ENCODE measurements at regions not wholly inside any gene's neighbourhood (a gene's known extent, or its start where the extent isn't known, plus 50 kb on each side); places are given as distances from the start of the nearest gene placed in this dataset.
"Not testable (repeated sequence)": the region's sequence is repeated elsewhere in the genome, so short reads cannot be mapped to it uniquely, and the experiment has no call there.

DNA sequence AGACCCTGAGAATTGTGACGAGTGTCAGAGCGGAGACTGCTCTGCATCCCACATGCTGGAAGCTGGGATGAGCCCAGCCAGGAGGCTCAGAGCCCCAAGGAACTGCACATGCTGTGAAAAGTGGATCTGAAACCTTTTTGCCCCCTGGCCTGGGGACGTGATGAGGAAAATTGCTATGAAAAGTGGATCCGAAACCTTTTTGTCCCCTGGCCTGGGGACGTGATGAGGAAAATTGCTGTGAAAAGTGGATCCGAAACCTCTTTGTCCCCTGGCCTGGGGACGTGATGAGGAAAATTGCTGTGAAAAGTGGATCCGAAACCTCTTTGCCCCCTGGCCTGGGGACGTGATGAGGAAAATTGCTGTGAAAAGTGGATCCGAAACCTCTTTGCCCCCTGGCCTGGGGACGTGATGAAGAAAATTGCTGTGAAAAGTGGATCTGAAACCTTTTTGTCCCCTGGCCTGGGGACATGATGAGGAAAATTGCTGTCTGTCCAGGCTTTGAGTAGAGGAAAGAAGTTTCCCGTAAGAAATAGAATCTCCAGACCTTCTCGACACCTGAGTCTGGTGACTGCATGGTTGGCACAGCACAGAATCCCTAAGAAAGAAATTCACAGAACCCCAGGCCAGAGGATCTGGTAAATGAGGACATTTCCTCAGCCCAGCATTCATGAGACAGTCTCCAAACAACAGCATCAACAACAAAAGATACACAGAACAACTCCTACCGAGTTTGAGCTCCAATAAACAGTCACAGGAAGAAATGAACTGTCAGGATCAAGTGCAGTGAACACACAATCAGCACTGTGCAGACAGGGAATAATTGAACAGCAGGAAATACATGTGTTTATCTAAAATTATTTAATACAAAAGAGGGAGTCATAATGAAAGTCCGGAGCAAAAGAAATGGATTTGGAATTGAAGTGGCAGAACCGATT is 188.8 kb downstream of the LAT start:
- 83 to 90% methylated on average over 16 of the region's 16 CpGs for WGBS, 2 donors
- H3K27ac ChIP-seq; DNase-seq; H3K27me3 ChIP-seq; H3K36me3 ChIP-seq; intact Hi-C loops (cut with DNase I); H3K9me3 ChIP-seq; H3K4me1 ChIP-seq; H3K4me3 ChIP-seq (replicated peaks in 1 of 3): not testable (repeated sequence)

DNA sequence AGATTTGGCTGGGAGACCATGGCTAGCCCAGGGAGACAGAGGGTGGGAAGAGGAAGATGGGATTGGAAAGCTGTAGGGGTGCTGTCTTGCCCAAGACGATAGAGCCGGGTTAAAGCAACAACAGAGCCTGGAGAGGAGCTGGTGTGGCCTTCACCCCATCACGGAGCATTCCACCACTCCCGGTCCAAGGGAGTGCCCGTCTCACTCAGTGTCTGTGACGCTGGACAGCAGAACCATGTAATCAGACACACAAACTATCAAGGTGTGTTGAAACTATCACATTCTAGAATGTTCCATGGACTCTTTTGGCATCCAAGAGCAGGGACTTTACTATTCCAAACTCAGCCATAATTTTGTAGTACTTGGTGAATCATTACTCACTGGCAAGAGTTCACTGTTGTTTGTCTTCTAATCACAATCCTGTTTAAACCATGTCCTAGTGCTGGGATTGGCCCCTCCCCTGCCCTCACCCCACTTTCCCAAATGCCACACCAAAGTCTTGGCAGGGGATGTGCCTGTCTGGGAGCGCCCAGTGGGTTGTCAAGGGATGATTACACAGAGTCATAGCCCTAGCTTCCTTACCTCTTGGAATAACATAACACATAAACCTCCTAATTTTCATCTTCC is 187.4 kb downstream of the LAT start:
- H3K4me3 ChIP-seq (replicated peaks in 1 of 3); H3K36me3 ChIP-seq; H3K9me3 ChIP-seq; DNase-seq; H3K4me1 ChIP-seq; H3K27ac ChIP-seq; intact Hi-C loops (cut with DNase I); H3K27me3 ChIP-seq: not testable (repeated sequence)
- WGBS, 2 donors, result 89 to 91% methylated on average over 7 of the region's 7 CpGs

DNA sequence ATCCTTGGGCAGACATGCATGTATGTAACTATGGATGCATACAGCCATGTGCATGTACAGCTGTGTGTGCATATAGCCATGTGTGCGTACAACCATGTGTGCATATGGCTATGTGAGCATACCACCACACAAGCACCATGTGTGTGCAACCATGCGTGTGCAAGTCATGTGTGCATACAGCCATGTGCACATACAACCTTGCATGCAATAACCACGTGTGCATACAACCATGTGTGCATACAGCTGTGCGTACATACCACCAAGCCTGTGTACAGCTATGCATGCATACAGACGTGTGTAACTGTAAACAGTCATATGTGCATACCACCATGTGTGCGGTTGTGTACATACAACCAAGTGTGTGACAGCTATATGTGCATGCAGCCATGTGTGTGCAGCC is 186.4 kb downstream of the LAT start:
- H3K36me3 ChIP-seq; DNase-seq; H3K27ac ChIP-seq; H3K4me1 ChIP-seq; intact Hi-C loops (cut with DNase I); H3K9me3 ChIP-seq; H3K27me3 ChIP-seq; H3K4me3 ChIP-seq (replicated peaks in 1 of 3): not testable (repeated sequence)
- 96 to 98% methylated on average over 5 to 6 of the region's 6 CpGs for WGBS, 2 donors

DNA sequence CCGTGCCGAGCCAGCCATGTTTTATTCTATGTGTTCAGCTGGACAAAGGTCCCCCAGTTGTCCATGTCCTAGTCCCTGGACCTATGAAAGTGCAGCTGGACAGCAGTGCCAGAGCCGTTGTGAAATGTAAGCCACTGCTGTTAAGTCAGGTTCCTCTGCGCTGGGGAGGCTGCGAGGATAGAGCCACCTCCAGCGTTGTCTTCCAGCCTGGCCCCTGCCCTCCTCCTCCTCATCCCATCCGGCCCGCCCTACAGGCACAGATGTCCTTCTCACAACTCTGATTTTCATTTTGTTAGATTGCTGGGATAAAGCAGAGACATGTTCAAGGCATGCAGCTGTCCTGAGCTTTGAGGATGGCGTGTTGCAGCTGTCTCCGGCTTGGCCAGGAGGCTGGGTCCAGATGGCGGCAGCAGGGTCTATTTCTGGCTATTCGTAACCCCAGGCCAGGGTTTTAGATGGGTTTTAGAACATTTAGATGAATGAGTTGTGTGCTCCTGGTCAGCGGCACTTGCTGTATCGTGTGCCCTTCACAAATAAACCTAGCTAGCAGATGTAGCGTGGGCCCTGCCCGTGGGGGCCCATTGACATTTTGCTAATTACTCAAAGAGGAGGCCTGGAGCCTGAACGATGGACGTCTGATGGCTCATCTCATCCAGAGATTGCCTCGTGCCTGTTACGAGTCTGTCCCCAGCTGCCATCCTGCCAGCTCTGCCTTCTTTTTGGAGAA is 185.7 kb downstream of the LAT start:
- DNase-seq; intact Hi-C loops (cut with DNase I); H3K27me3 ChIP-seq; H3K4me1 ChIP-seq; H3K9me3 ChIP-seq; H3K27ac ChIP-seq; H3K36me3 ChIP-seq; H3K4me3 ChIP-seq (replicated peaks in 1 of 3): not testable (repeated sequence)
- WGBS, 2 donors, result 92 to 95% methylated on average over 18 to 20 of the region's 20 CpGs

DNA sequence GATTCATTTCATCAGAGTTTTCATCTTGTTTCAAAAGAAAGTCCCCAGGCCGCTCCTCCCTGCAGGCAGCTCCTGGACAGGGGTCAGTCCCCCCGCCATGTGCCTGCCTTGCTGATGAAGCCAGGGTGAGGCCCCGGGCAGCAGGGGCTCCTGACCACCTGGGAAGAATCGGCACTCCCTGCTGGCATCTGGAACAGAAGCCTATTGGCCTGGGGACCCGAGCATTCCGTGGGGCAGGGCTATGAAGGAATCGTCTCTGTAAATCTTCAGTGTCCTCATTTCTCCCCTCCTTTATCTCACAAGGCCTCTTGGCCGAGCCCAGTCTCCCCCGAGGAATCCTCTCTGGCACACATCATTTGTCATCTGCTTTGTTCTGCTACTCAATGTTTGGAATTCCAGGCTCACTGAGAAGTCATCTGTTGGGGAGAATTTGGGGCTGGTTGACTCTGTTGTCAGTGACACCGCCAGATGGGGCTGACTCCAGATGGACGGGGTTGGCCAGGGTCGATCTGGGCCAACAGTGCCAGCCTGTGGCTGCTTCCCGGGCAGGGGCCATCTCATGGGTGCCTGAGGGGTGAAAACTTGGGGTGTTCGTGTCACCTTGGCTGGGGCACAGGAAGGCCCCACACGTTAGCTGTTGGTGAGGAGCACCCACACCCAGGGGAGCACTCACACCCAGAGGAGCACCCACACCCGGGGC is 184.6 kb downstream of the LAT start:
- WGBS, 2 donors, result 75 to 76% methylated on average over 13 to 15 of the region's 16 CpGs
- H3K36me3 ChIP-seq; intact Hi-C loops (cut with DNase I); DNase-seq; H3K4me1 ChIP-seq; H3K27me3 ChIP-seq; H3K27ac ChIP-seq; H3K9me3 ChIP-seq; H3K4me3 ChIP-seq (replicated peaks in 1 of 3): not testable (repeated sequence)

DNA sequence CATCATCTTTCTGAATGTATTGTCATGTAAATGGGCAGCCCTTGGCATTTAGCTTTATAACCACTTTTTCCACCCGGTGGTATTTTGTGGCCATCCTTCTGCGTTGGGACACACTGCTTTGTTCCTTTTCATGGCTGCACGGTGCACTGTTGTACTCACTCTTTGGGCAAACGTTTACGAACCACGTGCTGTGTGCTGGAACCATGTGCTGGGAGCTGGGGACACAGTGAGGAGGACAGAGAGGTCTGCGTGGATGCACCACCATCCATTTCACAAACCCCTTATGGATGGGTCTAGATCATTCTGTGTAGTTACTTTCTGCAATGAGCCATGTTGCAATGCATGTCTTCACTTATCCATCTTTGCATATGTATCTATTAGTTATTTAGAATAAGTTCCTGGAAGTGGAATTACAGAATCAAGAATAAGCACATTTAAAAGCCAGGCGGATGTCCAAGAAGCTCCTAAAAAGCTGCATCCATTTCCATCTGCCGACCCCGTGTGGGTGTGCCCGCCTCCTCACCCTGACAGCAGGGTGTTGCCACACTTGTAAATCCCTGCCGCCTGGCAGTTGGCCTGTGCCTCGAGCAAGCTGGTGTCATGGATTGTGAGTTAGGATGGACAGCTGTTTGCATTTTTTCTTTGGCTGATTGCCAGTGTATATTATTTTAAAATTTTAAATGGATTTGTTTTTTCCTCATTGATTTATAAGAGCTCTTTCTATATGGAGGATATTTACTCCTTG is 183.8 kb downstream of the LAT start:
- H3K4me3 ChIP-seq (replicated peaks in 1 of 3); H3K9me3 ChIP-seq; DNase-seq; H3K4me1 ChIP-seq; H3K27ac ChIP-seq; H3K36me3 ChIP-seq; H3K27me3 ChIP-seq; intact Hi-C loops (cut with DNase I): not testable (repeated sequence)
- WGBS, 2 donors, result 89% methylated on average over 13 of the region's 13 CpGs

DNA sequence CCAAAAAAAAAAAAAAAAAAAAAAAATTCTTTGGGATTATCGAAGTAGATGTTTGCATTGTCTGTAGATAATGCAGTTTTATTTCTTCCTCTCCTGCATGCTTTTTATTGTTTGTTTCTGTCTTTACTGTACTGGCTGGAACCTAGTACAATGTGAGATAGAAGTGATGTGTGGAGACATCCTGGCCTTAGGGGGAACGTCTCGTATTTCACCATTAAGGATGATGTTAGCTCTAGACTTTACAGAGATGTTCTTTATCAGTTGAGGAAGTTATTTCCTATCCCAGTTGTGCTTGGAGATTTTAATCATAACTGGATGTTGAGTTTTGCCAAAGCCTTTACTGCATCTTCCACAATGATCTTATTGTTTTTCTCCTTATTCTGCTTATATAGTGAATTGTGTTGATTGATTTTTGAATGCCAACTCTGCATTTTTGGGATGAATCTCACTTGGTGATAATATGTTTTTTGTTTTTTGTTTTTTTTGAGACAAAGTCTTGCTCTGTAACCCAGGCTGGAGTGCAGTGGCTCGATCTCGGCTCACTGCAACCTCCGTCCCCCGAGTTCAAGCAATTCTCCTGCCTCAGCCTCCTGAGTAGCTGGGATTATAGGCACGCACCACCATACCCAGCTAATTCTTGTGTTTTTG is 179.7 kb downstream of the LAT start:
- H3K4me3 ChIP-seq (replicated peaks in 1 of 3); DNase-seq; H3K4me1 ChIP-seq; intact Hi-C loops (cut with DNase I); H3K9me3 ChIP-seq; H3K27ac ChIP-seq; H3K27me3 ChIP-seq; H3K36me3 ChIP-seq: not testable (repeated sequence)
- 83 to 93% methylated on average over 8 of the region's 8 CpGs for WGBS, 2 donors

DNA sequence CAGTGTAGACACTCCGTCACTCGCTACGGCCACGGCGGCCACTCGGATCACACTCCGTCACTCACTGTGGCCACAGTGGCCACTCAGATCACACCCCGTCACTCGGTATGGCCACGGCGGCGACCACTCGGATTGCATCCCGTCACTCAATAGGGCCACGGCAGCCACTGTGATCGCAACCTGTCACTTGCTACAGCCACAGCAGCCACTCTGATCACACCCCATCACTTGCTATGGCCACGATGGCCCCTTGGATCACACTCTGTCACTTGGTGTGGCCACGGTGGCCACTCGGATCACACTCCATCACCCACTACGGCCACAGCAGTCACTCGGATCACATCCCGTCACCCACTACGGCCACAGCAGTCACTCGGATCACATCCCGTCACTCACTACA is 175.3 kb downstream of the LAT start:
- peaks cover 0 to 18% of the 10 kb centered on the region in 2 donors for H3K4me1 ChIP-seq
- intact Hi-C loops (cut with DNase I); H3K27ac ChIP-seq; H3K9me3 ChIP-seq; H3K36me3 ChIP-seq; H3K4me3 ChIP-seq (replicated peaks in 1 of 3); DNase-seq; H3K27me3 ChIP-seq: not testable (repeated sequence)
- 96% methylated on average over 25 of the region's 25 CpGs for WGBS, 2 donors

DNA sequence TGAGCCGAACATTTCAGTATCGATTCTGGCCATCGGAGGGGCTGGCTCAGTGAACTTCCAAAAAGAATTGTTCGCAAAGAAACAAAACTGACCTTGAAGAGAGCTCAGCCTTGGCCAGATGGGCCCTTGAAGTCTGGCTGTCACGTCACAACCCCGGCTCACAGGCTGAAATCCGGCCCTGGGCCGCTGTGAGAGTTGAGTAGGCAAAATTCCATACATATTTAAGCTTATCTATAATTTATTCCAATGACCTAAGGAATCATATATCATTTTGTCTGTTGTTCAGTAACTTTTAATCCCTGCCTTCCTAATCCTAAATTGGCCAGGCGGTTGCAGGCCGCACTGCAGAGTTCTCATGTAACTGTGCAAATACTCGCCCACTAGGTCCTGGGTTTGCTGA is 174.8 kb downstream of the LAT start:
- H3K36me3 ChIP-seq; H3K27ac ChIP-seq; DNase-seq; H3K9me3 ChIP-seq; intact Hi-C loops (cut with DNase I); H3K27me3 ChIP-seq; H3K4me3 ChIP-seq (replicated peaks in 1 of 3): not testable (repeated sequence)
- H3K4me1 ChIP-seq, result peaks cover 0 to 18% of the 10 kb centered on the region in 2 donors
- WGBS, 2 donors, result 84 to 89% methylated on average over 11 of the region's 11 CpGs

All from thyroid gland (tissue), 4 donors.